Erythroblast (primary cell): ENCODE measurements at regions not wholly inside any gene's neighbourhood (a gene's known extent, or its start where the extent isn't known, plus 50 kb on each side); places are given as distances from the start of the nearest gene placed in this dataset.

Experiments
- DNase-seq, 2 experiments: peaks; one replicate each; lab custom pipeline; 2025; lab: John Stamatoyannopoulos, UW
- GATA1 ChIP-seq: IDR thresholded peaks from 2 replicates; pipeline ENCODE4 v1.6.1; 2011; ENCODE audit warnings: low read depth, mild to moderate bottlenecking, control low read depth, low read length, moderate library complexity
- POLR2A ChIP-seq: IDR thresholded peaks from 2 replicates; pipeline ENCODE4 v1.6.1; 2011; ENCODE audit warnings: mild to moderate bottlenecking, low read length

DNA sequence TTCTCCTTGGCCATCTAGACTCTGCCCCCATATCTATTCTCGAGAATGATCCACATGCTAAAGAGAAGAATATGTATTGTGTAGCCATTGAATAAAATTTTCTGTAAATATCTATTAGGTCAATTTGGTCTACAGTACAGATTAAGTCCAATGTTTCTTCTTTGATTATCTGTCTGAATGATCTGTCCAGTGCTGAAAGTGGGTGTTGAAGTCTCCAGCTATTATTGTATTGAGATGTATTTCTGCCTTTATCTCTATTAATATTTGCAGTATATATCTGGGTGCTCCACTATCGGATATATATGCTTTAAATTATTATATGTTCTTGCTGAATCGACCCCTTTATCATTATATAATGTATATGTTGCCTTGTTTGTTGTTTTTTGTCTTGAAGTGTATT lies 384.9 kb upstream of the ROBO1 start:
- no peak for DNase-seq
- TF ChIP-seq POLR2A (no peak), GATA1 (no peak)

DNA sequence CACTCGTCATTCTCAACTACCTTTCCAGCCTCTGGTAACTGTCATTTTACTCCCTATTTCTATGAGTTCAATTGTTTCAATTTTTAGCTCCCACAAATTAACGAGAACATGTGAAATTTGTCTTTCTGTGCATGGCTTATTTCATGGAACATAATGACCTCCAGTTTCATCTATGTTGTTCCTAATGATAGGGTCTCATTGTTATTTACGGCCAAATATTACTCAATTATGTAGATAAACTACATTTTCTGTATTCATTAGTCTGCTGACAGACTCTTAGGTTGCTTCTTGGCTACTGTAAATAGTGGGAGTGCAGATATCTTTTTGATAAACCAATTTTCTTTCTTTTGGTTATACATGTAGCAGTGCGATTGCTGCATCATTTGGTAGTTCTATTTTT lies 374.9 kb upstream of the ROBO1 start:
- no peak for DNase-seq
- TF ChIP-seq GATA1 (no peak), POLR2A (no peak)

DNA sequence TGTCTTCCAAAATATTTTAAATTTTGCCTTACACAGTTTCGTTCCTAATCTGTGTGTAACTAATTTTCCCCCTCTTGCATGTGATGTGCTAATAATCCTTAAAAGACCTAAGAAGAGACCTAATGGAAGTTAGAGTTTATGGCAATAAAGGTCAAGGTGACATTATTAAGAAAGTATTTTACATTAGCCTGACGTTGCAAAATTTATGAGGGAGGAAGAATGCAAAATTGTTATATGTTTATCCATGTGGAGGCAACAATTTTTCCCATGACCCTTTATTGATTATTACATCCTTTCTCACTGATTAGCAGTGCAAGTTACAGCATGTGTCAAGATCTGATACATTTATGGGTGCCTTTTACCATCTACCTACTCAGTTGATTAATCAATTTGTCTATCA lies 373.8 kb upstream of the ROBO1 start:
- no peak for DNase-seq
- TF ChIP-seq POLR2A (no peak), GATA1 (no peak)

DNA sequence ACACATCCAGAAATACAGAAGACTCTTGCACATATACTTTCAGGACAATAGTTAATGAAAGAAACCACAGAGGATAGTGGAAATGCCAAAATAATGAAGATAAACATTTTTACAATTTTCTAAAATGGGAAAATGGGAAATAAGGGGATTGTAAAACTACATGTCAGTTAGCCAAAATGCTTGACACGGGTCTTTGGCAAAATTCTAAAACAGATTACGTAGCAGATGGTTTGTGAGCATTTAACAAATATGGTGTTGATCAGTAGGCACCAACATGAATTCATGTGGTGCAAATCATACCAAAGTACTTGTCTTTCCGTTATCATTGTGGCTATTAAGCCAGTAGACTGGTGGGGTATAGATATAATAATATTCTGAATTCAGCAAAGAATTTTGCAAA lies 348.5 kb upstream of the ROBO1 start:
- no peak for DNase-seq
- no peak for TF ChIP-seq GATA1
- no peak for TF ChIP-seq POLR2A

DNA sequence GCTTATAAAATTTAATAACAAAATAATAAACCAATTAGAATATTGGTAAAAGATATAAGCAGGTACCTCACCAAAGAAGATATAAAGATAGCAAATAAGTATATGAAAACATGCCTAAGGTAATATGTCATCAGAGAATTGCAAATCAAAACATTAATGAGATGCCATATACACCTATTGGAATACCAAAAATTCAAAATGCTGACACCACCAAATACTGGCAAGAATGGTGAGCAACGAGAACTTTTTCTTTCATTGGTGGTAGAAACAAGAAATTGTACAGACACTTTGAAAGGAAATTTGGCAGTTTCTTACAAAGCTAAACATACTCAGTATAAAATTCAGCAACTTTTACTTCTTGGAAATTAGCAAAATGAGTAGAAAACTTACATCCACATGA lies 346.9 kb upstream of the ROBO1 start:
- TF ChIP-seq POLR2A (no peak), GATA1 (no peak)
- no peak for DNase-seq

DNA sequence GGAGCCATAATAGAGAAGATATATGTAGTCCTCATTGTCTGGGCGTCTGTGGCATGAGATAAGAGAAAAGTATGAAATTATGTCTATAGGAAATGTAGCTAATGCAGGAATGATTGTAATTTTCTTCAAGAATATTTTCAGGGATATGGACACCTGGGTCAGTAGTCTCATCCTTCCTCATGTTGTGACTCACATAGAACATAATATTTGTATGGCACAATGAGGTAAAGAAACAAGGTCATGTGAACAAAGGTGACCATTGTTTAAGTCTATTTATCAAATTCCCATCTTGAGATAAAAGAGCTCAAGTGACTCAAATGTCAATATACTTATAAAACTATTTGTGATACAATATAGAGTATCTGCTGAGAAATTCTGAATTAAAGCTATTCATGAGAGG lies 345.5 kb upstream of the ROBO1 start:
- DNase-seq = no peak
- TF ChIP-seq GATA1 (no peak), POLR2A (no peak)

DNA sequence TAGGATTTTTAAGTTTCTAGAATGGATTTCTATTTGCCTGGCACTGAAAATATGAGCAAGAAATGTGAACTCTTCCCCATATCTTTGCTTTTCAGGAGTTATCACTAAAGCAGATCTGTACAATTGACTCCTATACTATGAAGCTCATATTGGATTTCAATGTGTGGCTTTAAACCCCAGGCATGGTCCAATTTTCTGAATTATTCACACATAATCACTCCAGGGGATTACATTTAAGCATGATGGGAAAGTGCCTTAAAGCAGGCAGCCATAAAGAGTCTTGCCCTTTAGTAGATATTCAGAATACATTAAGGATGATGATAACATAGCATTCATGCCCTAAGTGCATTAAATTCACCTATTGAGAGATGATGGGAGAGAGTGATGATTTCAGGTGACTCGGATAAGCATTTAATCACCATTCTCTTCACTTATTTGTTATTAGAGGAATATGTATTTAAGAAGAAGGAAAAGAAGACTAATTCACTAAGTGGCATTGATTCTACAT lies 331.8 kb upstream of the ROBO1 start:
- no peak for DNase-seq
- TF ChIP-seq GATA1 (no peak), POLR2A (no peak)

DNA sequence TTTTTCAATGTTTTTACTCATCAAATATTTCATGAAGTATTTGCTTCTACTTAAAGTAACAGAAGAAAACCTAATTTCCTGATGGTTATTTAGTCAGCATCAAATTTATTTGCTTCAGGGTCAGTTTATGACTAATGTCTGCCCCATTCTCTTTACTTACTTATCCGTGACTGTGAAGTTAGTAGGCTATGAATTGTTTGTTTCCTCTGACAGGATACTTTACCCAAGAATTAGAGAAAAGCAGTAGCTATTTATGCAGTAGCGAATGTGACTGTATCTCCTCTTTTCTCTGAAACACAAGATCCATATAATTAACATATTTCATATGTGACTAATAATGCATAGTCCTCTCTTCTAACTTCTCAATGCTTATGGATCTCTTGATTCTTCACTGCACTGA lies 329.9 kb upstream of the ROBO1 start:
- DNase-seq = no peak
- TF ChIP-seq POLR2A (no peak), GATA1 (no peak)

DNA sequence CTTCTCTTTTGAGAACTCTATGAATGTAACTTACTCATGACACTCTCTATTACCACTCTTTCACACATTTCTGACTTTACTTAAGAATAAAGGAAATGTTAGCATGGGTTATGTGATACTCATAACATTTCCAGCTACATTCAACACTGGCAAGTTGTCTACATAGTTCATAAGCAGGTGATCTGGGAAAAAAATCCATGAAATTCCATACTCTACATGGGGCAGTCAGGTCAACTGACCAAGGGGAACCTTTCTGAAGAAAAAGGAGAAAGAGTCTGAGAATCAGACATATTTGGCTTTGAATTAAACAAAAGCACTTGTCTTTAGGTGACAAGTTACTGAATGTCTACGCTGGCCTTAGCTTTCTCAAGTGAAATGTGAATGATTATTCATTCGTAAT lies 329.1 kb upstream of the ROBO1 start:
- TF ChIP-seq POLR2A = no peak
- TF ChIP-seq GATA1 = no peak
- DNase-seq = no peak

DNA sequence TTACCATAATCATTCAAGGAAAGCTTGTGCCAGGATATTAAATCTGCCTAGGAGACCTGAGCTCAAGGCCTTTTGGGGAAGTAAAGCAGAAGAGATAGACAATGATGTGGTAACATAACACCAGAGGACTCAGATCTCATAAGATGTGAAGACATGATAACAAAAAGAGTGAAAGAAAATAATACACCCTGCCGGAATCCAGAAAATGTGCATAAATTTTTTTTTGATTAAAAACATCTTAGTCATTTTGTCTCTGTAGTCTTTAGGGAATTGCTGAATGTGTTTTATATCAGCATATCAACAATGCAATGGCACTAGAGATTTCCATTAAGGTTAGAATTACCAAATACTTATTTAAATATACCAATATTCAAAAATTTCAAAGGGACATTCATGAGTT lies 326.8 kb upstream of the ROBO1 start:
- DNase-seq = no peak
- no peak for TF ChIP-seq GATA1
- no peak for TF ChIP-seq POLR2A

DNA sequence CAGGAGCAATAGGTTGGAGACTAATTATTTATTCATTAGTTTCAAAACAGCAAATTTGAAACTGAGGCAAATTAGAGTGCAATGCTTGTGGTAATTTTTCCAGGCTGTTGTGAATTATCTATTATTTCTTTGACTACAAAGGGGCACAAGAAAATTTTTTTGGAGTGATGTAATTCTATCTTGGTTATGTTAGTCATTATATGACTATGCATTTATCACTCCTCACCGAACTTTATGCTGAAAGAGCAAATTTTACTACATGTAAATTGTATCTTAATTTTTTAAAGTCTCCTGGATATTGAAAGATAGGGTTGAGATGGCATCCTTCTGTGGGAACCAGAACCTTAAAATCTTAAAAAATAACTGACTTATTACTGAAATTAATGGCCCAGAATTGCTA lies 320.0 kb upstream of the ROBO1 start:
- no peak for DNase-seq
- TF ChIP-seq POLR2A (no peak), GATA1 (no peak)

DNA sequence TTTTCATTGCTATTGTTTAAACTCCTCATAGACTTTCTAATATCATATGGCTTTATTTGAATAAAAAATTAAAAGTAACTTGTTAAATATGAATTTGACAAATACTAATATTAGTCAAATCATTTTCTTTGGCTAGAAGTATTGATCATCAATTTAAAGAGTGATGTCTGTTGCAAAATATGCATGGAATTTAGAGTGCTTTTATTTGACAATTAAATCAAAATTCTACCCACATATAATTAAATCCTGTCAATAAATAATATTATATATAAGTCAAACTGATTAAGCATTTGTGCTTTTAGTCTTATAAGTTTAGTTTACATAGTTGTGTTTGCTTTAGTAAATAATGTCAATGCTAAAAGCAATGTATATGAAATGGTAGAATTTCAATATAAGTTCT lies 318.6 kb upstream of the ROBO1 start:
- no peak for DNase-seq
- TF ChIP-seq GATA1 (no peak), POLR2A (no peak)

DNA sequence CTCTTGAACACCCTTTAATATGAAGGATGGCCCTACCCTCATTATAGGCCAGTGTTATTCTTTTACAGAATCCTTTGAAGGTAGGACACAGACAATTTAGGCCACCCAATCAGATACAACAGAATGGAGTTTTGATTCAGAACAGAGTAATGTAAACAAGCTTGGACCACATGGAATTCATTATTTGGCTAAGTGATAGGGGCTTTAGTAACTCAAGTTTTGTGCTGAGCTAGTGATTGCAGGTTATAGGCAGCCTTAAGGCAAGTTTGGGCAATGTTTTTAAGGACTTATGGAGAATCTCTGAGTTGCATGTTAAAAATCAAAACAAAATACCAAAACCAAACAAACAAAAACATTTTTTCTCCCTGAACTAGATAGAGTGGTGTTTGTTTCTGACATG lies 312.1 kb upstream of the ROBO1 start:
- no peak for DNase-seq
- TF ChIP-seq POLR2A (no peak), GATA1 (no peak)

DNA sequence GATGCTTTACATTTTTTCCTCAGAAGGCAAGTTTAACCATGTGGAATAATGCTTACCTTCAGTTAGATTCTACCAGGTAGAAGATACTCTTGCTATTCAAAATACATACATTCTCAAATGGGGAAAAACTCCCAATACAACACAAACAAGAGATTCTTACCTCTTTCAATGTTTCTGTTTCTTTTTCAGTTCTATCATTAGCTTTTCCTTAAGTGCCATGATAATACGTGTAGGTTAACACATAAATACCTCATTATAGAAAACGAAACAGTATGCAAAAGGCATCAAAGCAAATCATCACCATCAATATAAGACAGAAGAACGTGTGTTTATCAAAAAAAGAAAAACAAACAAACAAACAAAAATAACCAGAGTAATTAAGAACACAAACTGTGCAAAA lies 300.7 kb upstream of the ROBO1 start:
- no peak for DNase-seq
- TF ChIP-seq POLR2A (no peak), GATA1 (no peak)

DNA sequence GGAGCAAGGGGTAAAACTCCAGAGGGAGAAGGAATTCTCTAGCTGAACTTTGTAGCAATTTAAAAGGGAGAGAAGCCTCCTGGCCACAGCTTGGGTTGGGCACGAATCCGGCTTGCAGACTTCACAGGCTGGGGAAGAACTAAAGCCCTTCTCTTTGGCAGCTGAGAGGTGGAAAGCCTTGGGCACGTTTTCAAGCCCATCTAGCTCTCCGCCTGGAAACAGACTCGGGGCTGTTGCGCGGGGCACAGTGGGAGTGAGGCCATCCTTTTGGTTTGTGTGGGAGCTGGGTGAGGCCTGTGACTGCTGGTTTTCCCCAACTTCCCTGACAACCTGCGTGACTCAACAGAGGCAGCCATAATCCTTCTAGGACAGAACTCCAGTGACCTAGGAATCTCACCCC lies 295.7 kb upstream of the ROBO1 start:
- no peak for DNase-seq
- TF ChIP-seq POLR2A = no peak
- no peak for TF ChIP-seq GATA1

DNA sequence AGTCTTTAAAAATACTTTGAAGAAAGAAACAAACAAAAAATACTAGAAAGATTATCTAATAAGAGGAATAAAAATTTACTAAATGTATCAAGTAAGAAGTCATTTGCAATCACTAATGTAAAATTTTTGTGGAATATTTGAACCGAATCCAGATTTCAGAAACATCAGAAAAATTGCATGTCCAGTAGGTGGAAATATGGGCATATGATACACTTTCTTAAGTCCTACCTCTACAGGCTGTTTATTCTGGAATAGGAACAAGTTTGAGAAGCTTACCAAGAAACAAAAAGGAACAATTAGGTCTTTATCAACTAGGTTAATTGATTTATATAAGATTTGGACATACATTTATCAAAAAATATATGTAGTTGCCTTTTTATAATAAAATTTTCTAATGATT lies 292.9 kb upstream of the ROBO1 start:
- no peak for DNase-seq
- TF ChIP-seq GATA1 (no peak), POLR2A (no peak)
